Osteoblast (primary cell): ENCODE measurements at regions not wholly inside any gene's neighbourhood (a gene's known extent, or its start where the extent isn't known, plus 50 kb on each side); places are given as distances from the start of the nearest gene placed in this dataset.

ENCODE experiments used
- DNase-seq: peaks from one replicate; pipeline ENCODE4 v3.0.0; 2011; ENCODE audit warnings: low spot score, mixed read lengths; ENCODE audit not compliant: insufficient read length; ENCODE audit errors: missing footprints
- H2AFZ ChIP-seq: 2 replicates; pipeline ENCODE4 v1.6.0; 2011; ENCODE audit warnings: mild to moderate bottlenecking, low read length
- H3K27ac ChIP-seq: 2 replicates; pipeline ENCODE4 v1.5.1; 2011; ENCODE audit warnings: mild to moderate bottlenecking, low read depth, low read length, moderate library complexity
- H3K27me3 ChIP-seq: 2 replicates; pipeline ENCODE4 v1.6.0; 2012; ENCODE audit warnings: mild to moderate bottlenecking, control low read depth, inconsistent platforms, low read length, moderate library complexity; ENCODE audit not compliant: insufficient read depth
- H3K36me3 ChIP-seq: 2 replicates; pipeline ENCODE4 v1.5.1; 2011; ENCODE audit warnings: mild to moderate bottlenecking, low read length, control low read depth, moderate library complexity; ENCODE audit not compliant: insufficient read depth
- H3K4me1 ChIP-seq: 2 replicates; pipeline ENCODE4 v1.5.1; 2011; ENCODE audit warnings: mild to moderate bottlenecking, low read length, control low read depth, moderate library complexity; ENCODE audit not compliant: insufficient read depth
- H3K4me2 ChIP-seq: 2 replicates; pipeline ENCODE4 v1.6.0; 2011; ENCODE audit warnings: mild to moderate bottlenecking, low read length; ENCODE audit not compliant: insufficient read depth
- H3K4me3 ChIP-seq: fragments of 200-600 bp; sonication (generic); 3 replicates; pipeline ENCODE4 v1.5.1; 2012; ENCODE audit warnings: mild to moderate bottlenecking, low read length, inconsistent platforms; ENCODE audit not compliant: insufficient read depth
- H3K79me2 ChIP-seq: 2 replicates; pipeline ENCODE4 v1.6.0; 2012; ENCODE audit warnings: mild to moderate bottlenecking, low read length, control low read depth, inconsistent platforms; ENCODE audit not compliant: insufficient read depth
- H3K9me3 ChIP-seq: 2 replicates; pipeline ENCODE4 v1.5.1; 2011; ENCODE audit warnings: low read depth, low read length, control low read depth
- H4K20me1 ChIP-seq: 2 replicates; pipeline ENCODE4 v1.6.0; 2012; ENCODE audit warnings: mild to moderate bottlenecking, low read length, control low read depth; ENCODE audit not compliant: insufficient read depth
- CTCF ChIP-seq: IDR thresholded peaks from 2 replicates; pipeline ENCODE4 v1.5.1; 2011; ENCODE audit warnings: mild to moderate bottlenecking, low read depth, low read length, moderate library complexity; ENCODE audit errors: extremely low read depth

- Histone ChIP-seq H3K4me2 (no peak overlapping the region), H3K9me3 (no peaks in the 10 kb centered on the region), H4K20me1 (peaks cover 19% of the 10 kb centered on the region), H3K36me3 (no peaks in the 10 kb centered on the region), H2AFZ (no peak overlapping the region), H3K4me1 (no peaks in the 10 kb centered on the region), H3K27me3 (no peaks in the 10 kb centered on the region), H3K79me2 (peaks cover 12% of the 10 kb centered on the region), H3K27ac (no peak overlapping the region), H3K4me3 (no peak overlapping the region)
- TF ChIP-seq CTCF, result no peak
- DNase-seq, result no peak
Observed at GRCh38 chr7:112853422-112853821, 63.2 kb upstream of the TMEM168 start.

GRCh38 chr7:112843151-112843550 is 53.0 kb upstream of the TMEM168 start:
- Histone ChIP-seq H4K20me1 (peaks cover 27% of the 10 kb centered on the region), H2AFZ (no peak overlapping the region), H3K27ac (no peak overlapping the region), H3K4me1 (no peaks in the 10 kb centered on the region), H3K36me3 (no peaks in the 10 kb centered on the region), H3K4me3 (no peak overlapping the region), H3K79me2 (peaks cover 37% of the 10 kb centered on the region), H3K4me2 (no peak overlapping the region), H3K27me3 (no peaks in the 10 kb centered on the region), H3K9me3 (no peaks in the 10 kb centered on the region)
- no peak for TF ChIP-seq CTCF
- no peak for DNase-seq
